ENCODE measurements at regions not wholly inside any gene's neighbourhood (a gene's known extent, or its start where the extent isn't known, plus 50 kb on each side); places are given as distances from the start of the nearest gene placed in this dataset.

- DNase-seq = no peak
Observed at GRCh38 chr5:174667526-174667925, 56.9 kb upstream of the MSX2 start.

GRCh38 chr5:174668349-174668748, 56.0 kb upstream of the MSX2 start:
- DNase-seq = no peak

All from activated naive CD4-positive, alpha-beta T cell (primary cell).